NCI-H2196 (cell line): ENCODE measurements at regions not wholly inside any gene's neighbourhood (a gene's known extent, or its start where the extent isn't known, plus 50 kb on each side); places are given as distances from the start of the nearest gene placed in this dataset.
"Not testable (repeated sequence)": the region's sequence is repeated elsewhere in the genome, so short reads cannot be mapped to it uniquely, and the experiment has no call there.

Experiments used
- DNase-seq: peaks from one replicate; lab custom pipeline; 2025; ENCODE audit not compliant: unreplicated experiment; lab: John Stamatoyannopoulos, UW

DNA sequence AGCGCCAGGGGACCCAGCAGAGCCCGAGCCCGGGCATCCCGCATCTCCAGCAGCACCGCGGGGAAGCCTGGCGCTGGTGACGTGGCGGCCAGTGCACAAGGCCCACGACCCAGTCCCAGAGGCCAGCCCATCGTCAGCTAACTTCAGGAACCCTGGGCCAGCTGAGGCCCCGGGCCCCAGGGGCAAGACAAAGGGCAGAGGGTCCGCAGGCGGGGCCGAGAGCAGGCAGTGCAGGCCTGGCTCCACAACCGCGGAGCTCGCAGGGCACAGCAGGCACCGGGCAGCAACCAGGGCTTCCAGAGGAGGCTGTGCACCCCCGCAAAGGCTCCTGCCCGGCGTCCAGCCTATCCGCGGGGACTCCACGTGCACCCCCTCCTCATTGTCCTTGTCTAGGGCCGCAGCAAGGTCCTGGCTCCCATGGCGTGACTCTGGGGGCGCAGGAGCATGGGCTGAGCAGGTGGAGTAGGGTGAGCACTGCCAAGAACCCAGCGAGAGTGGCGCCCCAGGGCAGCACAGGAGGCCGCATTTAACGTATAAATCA, 352.5 kb downstream of the KCNJ18 start:
- not testable (repeated sequence) for DNase-seq

DNA sequence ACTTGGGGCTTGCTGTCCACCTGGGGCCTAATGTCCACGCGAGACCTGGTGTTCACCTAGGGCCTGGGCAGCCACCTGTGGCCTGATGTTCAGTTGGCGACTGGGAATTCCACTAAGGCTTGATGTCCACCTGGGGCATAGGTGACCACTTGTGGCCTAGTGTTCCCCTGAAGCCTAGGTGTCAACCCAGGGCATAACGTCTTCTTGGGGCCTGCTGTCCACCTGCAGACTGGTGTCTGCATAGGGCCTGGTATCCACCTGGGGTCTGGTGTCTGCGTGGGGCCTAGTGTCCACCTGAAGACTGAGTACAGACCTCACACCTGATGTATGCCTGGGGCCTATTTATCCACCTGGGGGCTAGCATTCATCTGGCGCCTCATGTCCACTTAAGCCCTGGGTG, 355.2 kb downstream of the KCNJ18 start:
- DNase-seq, result not testable (repeated sequence)

DNA sequence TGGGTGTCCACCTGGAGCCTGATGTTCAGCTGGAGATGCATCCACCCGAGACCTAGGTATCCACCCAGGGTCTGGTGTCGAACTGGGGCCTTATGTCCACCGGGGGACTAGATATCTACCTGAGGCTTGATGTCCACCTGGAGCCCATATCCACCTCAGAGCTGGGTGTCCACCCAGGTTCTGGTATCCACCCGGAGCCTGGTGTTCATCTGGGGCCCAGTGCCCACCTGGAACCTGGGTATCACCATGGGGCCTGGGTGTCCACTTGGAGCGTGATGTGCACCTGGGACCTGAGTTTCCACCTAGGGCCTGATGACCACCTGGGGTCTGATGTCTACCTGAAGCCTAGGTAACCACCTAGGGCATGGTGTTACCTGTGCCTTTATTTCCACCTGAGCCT, 355.9 kb downstream of the KCNJ18 start:
- not testable (repeated sequence) for DNase-seq

DNA sequence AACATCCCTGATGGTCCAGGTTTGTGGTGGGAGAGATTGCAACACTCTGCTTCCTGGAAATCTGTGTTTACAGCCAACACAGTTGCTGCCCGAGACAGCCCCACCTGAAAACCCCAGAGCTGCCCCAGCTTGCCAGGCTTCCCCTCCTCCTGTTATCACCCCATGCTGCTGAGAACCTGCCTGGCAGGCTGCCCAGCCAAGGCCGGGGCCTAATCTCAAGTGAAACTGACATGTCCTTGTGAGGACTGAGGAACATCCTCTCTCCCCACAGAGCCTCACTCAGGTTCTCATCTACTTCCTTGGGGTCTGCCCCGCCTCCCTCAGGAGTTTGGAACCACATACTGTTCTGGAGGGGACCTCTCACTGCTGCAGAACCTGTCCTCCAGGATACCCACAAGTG, 358.4 kb downstream of the KCNJ18 start:
- DNase-seq, result not testable (repeated sequence)

DNA sequence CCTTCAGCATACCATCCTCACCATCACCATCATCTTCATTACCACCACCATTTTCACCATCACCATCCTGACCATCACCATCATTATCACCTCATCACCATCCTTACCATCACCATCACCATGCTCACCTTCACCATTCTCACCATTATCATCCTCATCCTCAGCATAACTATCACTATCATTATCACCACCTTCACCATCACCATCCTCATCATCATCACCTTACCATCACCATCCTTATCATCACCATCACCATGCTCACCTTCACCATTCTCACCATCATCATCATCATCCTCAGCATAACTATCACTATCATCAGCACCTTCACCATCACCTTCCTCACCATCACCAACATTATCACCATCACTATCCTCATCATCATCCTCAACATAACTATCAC, 360.4 kb downstream of the KCNJ18 start:
- not testable (repeated sequence) for DNase-seq

DNA sequence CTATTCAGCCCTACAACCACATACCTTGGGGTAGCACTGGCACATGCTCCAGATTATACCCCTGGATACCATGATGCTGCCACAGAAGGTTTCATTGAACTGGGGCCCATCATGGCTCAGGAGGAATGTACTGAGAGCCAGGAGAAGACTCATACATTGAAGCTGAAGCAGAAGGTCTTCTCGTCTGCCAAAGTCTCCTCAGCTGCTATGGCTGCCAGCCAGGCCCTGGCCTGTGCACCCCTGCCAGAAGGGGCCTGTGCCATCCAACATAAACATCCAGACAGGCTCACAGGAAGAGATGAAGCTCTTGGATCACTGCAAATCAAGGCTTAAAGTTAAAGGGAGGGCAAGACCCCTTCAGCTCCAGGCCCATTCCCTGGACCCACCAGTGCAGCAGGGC, 364.2 kb downstream of the KCNJ18 start:
- not testable (repeated sequence) for DNase-seq

DNA sequence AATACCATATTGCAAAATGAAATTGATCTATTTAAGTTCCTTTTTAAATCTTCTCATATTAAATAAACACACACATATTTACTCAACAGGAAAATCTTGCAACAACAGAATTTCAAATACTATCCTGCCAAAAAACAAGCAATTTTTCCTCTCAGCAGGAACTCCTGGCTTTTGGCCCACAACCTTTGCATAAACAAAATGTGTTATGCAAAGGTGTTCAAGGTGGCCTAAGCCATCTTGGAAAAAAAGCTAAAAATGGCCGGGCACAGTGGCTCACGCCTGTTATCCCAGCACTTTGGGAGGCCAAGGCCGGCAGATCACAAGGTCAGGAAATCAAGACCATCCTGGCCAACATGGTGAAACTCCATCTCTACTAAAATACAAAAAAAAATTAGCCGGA, 383.6 kb downstream of the KCNJ18 start:
- DNase-seq, result not testable (repeated sequence)

DNA sequence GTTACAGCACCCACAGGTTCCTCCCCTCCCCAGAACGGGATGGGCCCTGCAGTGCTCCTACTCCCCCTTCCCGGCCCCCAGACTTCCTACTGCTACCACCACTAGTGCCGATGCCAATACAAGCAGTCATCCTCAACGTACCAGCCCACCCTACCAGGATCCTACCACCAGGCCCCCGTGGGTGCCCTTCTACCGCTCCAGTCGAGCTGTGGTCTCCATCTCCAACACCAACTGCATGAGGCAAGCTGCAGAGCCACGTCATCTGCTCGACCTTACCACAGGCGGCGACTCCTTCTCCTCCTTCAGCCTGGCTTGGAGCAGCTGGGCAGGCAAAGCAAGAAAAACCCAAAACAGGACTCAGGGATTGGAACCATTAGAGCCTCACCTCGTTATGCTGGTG, 396.3 kb downstream of the KCNJ18 start:
- DNase-seq, result not testable (repeated sequence)

DNA sequence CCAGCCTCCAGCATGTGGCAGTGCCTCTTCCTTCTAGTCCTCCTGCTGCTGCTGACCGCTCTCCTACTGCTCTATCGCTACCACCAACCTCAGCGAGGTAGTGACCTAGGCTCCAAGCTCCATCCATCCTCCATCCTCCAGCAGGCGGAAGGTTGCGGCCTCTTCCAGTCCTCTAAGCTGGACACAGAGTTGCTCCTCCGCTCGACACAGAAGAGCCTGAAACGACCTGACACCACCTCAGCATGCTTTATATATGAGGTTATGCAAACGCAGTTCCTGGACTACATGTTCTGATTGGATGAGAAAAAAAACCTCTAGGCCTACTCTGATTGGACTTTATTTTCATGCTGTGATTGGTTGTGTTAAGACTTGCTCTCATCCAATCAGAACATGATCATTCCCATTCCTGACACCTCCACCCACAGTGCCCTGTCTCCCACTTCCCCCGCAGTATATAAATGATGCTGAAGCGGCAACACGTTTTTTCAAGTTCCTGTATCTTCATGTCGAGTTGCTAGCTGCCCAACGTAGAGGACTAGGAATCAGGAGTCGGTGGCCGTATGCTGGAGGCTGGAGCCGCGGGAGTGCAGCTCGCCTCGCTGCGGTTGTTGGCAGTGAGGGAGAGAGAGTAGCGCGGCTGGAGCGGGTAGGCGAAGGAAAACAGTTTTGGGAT, 398.1 kb downstream of the KCNJ18 start:
- no peak for DNase-seq

DNA sequence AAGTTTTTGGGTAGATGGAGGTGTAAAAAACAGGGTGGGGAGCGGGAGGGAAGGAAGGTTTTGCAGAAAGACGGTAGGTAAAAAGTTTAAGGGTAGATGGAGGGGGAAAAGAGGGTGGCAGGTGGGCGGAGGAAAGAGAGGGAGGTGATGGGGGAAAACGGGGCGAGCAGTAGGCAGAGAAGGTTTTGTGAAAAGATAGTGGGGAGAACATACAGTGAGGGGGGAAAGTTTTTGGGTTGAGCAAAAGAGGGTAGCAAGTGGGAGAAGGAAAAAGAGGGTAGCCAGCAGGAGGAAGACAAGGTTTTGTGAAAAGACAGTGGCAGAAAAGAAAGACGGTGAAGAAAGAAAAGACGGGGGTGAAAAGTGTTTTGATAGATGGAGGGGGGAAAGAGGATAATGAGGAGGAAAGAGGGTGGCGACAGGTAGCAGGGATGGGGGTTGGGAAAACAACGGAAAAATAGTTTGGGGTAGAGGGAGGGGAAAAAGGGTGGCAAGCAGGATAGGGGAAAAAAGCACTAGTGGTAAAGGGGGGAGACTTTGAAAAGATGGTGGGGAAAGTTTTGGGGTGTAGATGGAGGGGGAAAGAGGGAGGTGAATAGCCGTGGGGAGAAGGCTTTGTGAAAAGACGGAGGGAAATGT, 398.8 kb downstream of the KCNJ18 start:
- DNase-seq, result not testable (repeated sequence)

DNA sequence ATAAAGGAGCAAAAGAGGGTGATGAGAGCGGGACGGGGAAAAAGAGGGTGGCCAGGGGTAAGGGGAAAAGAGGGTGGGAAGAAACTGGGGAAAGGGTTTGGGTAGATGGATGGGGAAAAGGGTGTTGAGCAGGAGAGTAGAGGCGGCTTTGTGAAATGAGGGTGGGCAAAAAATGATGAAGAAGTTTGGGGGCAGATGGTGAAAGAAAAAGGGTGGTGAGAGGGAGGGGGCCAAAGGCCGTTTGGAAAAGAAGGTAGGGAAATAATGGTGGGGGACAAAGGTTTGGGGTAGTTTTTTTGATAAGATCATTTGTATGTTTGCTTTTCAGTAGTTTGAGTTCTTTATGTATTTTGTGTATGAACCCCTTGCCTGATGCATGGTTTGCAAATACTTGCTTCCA, 399.5 kb downstream of the KCNJ18 start:
- DNase-seq, result not testable (repeated sequence)

DNA sequence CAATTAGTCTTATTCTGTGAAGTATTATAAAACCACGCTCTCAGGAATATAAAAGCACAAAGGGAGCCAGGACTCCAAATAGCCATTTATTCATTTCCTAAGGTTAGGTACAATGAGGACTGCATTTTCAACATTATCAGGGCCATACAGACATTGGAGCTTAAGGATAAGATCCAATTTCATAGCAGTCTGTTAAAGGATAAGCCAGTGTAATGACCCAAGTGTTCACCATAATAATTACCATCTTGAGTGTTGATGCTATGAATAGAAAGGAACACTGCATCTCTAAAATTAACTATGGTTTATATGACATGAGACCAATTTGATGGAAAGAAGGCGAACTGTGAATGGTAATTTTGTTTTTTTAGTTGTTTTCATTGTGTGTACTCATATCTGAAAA, 403.1 kb downstream of the KCNJ18 start:
- not testable (repeated sequence) for DNase-seq

DNA sequence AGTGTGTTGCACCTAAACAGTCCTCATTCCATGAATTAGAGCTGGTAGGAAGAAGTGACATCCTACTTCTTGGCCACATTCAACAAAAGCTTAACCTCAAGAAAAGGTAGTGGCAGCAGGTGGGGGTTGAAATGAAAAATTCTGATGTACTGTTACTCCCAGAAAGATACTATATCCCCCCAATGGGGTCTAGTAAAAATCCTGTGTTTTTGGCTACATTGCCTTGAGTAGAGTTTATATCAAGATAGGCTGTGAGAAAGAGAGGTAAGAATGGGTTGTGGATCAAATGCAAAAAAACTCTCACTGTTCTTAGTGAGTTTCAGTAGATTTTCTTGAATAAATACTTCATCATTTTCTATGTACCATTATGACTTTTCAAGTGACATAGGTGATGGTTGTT, 407.3 kb downstream of the KCNJ18 start:
- DNase-seq, result not testable (repeated sequence)

DNA sequence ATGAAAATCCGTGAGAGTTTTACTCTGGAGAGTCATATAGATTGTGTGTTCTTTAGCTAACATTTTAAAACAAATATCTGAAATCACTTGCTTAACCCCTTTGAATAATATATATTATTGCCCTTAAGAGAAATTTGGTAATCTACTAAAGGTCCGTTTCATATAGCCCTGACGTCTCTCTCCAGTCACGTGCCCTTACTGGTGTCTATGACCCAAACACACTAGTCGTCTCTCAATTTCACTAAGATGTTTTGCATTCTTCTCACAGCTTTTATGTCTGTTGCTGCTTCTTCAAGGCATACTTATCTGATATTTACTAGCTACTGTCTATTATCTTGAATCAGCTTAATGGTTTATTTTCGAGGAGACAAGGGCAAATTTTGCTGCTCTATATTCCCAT, 409.9 kb downstream of the KCNJ18 start:
- DNase-seq, result no peak

DNA sequence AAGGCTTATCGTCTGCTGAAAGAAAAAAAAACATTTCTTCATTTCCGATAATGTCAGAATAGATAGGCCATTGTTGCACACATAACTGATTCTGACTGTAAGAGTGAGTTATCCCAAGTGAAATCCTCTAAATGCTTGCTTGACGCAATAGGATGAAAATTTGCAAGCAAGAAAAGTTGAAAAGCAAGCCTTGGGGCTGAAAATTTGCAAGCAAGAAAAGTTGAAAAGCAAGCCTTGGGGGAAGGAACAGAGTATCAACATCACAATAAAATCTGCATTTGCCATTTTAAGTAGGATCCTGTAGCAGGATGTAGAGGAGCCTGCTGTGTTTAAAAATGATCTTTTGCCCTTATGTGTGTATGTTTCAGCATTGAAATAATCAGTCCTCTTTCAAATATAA, 424.4 kb downstream of the KCNJ18 start:
- not testable (repeated sequence) for DNase-seq

DNA sequence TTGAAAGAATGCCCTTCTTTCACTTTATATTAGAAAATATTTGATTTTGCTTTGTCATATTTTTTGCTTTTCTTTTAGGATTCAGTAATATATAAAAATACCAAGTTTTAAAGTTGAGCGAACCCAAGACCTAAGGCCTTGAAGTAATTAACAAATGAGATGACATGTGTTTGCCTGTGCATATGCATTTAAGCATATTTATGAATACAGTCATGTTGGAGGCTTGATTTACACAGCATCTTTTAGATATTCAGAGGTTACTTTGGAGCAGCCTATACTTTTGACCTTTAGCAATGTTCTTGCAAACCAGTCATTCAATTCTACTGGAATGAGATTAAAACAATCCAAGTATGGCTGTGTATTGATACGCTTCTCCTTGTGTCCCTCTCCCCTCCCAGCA, 425.1 kb downstream of the KCNJ18 start:
- DNase-seq, result not testable (repeated sequence)

DNA sequence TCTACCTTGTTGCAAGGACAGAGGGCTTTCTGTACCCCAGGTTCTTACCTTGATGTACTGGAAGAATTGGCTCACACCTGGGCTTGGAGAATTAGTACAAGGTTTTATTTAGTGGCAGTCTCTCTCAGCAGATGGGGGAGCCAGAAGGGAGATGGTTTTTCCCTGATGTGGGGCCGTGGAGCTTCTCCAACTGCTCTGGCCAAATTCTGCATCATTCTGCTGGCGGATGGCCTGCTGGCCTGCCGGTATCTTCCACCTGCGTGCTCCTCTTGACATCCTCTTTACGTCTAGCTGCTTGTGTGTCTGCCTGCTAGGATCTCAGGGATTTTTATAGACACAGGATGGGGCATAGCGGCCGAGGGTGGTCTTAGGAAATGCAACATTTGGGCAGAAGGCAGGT, 426.7 kb downstream of the KCNJ18 start:
- not testable (repeated sequence) for DNase-seq

DNA sequence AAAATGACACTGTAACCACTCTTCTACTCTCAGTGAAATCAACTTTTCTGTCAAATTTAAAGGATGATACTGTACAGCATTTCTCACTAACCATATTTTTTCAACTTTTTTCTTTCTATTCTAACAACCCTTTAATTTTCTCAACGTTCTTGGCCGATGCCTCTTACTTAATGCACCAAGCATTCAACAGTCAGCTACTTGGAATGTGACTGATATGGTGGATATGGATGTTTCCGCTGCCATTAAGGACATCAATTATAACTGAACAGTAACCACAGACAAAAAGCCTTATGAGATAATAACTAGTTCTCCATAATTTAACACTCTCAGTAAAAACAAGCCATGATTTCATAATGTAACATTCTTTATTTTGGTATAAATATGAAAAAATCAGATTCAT, 427.4 kb downstream of the KCNJ18 start:
- DNase-seq, result not testable (repeated sequence)

DNA sequence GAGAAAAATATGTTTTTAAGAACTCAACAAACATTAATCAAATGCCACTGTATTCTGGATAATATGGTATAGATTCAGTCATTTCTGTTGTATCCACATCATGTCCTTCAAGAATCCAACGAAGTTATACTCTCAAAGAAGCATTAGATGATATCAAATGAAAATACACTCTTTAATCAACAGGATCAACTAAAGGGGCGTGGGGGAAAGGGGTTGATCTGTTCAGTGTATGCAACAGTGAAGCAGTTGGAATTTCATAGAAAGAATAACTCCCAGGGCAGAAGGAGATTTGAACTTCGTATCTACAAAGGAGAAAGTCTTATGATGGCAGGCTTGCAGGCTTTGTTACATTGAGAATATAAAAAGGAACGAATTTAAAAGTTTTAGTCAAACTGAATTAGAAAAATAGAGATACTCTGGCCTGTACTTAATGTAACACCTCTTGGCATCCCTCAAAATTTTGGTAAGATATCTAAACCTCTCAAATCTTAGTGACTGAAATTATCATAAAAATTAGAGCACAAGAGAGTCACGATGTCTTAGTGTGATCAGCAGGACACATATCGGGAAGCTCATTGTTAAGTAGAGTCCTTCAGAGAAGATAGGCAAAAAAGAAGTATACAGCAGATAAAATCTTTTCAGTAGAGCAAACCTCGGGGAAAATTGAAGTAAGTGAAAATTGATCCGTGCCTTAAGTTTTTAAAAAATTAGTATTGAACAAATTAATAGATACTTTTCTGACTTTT, 431.4 kb downstream of the KCNJ18 start:
- no peak for DNase-seq

DNA sequence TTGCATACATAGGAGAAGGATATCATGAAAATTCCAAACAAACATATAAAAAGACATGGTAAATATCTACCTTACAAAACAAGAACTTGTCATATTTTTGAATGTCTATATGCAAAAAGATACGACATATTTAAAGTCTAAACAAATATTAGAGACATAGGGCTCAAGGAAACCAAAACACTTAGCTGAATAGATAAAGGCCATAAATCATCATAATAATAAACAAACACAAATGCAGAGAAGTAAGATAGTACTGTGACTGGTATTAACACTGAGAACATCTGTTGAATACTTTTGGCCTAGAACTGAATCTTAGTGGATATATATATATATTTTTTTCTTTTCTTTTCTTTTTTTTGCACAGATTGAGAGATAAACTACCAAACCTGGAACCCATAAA, 435.8 kb downstream of the KCNJ18 start:
- DNase-seq, result no peak

DNA sequence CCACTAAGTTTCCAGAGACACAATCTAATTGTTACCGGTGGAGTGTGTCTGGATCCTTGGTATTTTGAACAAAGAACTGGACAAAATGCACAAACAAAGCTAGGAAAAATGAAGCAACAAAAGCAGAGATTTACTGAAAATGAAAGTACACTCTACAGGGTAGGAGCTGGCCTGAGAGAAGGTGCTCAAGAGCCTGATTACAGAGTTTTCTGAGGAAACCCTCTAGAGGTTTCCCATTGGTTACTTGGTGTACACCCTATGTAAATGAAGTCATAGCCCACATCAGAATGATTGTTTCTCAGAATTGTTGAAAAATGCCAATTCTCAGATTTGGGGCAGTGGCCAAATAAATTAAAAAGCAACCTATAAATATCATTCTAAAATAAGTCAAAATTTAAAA, 436.4 kb downstream of the KCNJ18 start:
- DNase-seq, result no peak

DNA sequence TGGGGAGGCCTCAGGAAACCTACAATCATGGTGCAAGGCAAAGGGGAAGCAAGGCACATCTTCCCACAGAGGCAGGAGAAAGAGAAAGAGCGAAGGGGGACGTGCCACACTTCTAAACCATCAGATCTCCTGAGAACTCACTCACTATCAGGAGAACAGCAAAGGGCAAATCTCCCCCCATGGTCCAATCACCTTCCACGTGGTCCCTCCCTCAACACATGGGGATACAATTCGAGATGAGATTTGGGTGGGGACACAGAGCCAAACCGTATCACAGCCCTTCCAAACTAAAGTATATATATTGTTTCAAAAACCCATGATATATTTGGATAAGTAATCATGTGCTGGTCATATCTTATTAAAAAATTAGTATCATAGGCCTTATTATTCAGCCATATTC, 437.6 kb downstream of the KCNJ18 start:
- DNase-seq, result not testable (repeated sequence)
